Calu3 (cell line): ENCODE measurements at regions not wholly inside any gene's neighbourhood (a gene's known extent, or its start where the extent isn't known, plus 50 kb on each side); places are given as distances from the start of the nearest gene placed in this dataset.

Experiments used
- BruUV-seq: library from RNA; stranded (reverse); fragments of 400-500 nt; replicated peaks from 2 replicates; lab custom pipeline; 2021; lab: Mats Ljungman, UMichigan
- CTCF ChIA-PET: fragments of 300-600 bp; sonication (Branson Sonifier 250); formaldehyde crosslinking; loops from one replicate; lab custom pipeline; 2022; ENCODE audit warnings: antibody characterized with exemption; lab: Charles Lee
- DNase-seq: peaks from one replicate; pipeline ENCODE4 v3.0.0; 2022
- H3K27ac Mint-ChIP-seq: one replicate; pipeline ENCODE4 v1.8.0; 2022; ENCODE audit warnings: mixed read lengths; ENCODE audit not compliant: unreplicated experiment
- H3K27me3 Mint-ChIP-seq: one replicate; pipeline ENCODE4 v1.8.0; 2022; ENCODE audit warnings: mixed read lengths; ENCODE audit not compliant: unreplicated experiment
- H3K36me3 Mint-ChIP-seq: one replicate; pipeline ENCODE4 v1.8.0; 2022; ENCODE audit warnings: mild to moderate bottlenecking, moderate library complexity, mixed read lengths; ENCODE audit not compliant: insufficient read depth, unreplicated experiment
- H3K4me1 Mint-ChIP-seq: one replicate; pipeline ENCODE4 v1.8.0; 2022; ENCODE audit warnings: mild to moderate bottlenecking, low read depth, mixed read lengths; ENCODE audit not compliant: unreplicated experiment
- H3K4me3 Mint-ChIP-seq: one replicate; pipeline ENCODE4 v1.8.0; 2022; ENCODE audit warnings: mild to moderate bottlenecking, low read depth, moderate library complexity, mixed read lengths; ENCODE audit not compliant: unreplicated experiment
- H3K9me3 Mint-ChIP-seq: one replicate; pipeline ENCODE4 v1.8.0; 2022; ENCODE audit warnings: low read depth, mixed read lengths; ENCODE audit not compliant: unreplicated experiment
- intact Hi-C: fragments of 100-400 bp; cut with micrococcal nuclease; formaldehyde crosslinking; loops from one replicate; pipeline ENCODE4 v1.10.0; 2022; ENCODE audit not compliant: unreplicated experiment
- TF ChIP-seq, protein P1 (sequence below): fragments of 200-600 bp; IDR thresholded peaks from one replicate; pipeline ENCODE4 v1.8.0; 2022; ENCODE audit warnings: antibody characterized with exemption; ENCODE audit not compliant: unreplicated experiment

DNA sequence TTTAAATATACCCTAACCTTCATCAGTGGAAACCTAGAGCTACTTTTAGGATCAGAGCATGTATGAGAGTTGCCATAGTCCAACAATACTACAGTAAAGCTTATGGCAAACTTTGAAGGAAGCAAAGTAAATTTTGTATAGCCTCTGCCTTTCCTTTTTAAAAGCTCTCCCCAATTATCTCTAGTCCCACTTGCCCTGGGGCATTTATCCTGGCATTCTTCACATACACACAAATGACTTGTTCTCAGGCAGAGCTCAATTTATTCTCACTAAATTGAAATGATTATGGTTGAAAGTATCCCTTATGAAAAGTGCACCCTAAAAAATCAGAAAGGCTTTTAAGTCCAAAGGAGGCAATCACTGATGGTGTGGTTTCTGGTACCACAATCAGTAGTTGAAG, 94.1 kb upstream of the UFM1 start:
- H3K36me3 Mint-ChIP-seq = no peaks in the 10 kb centered on the region
- no peaks in the 10 kb centered on the region for H3K4me1 Mint-ChIP-seq
- no TSS peak for BruUV-seq
- TF ChIP-seq, protein P1, sequence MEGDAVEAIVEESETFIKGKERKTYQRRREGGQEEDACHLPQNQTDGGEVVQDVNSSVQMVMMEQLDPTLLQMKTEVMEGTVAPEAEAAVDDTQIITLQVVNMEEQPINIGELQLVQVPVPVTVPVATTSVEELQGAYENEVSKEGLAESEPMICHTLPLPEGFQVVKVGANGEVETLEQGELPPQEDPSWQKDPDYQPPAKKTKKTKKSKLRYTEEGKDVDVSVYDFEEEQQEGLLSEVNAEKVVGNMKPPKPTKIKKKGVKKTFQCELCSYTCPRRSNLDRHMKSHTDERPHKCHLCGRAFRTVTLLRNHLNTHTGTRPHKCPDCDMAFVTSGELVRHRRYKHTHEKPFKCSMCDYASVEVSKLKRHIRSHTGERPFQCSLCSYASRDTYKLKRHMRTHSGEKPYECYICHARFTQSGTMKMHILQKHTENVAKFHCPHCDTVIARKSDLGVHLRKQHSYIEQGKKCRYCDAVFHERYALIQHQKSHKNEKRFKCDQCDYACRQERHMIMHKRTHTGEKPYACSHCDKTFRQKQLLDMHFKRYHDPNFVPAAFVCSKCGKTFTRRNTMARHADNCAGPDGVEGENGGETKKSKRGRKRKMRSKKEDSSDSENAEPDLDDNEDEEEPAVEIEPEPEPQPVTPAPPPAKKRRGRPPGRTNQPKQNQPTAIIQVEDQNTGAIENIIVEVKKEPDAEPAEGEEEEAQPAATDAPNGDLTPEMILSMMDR = no peak
- DNase-seq = no peak
- no peaks in the 10 kb centered on the region for H3K9me3 Mint-ChIP-seq
- no peaks in the 10 kb centered on the region for H3K27me3 Mint-ChIP-seq
- CTCF ChIA-PET = no interaction called here
- H3K4me3 Mint-ChIP-seq = no peak overlapping the region
- H3K27ac Mint-ChIP-seq = no peak overlapping the region
- intact Hi-C loops = no loop called here

DNA sequence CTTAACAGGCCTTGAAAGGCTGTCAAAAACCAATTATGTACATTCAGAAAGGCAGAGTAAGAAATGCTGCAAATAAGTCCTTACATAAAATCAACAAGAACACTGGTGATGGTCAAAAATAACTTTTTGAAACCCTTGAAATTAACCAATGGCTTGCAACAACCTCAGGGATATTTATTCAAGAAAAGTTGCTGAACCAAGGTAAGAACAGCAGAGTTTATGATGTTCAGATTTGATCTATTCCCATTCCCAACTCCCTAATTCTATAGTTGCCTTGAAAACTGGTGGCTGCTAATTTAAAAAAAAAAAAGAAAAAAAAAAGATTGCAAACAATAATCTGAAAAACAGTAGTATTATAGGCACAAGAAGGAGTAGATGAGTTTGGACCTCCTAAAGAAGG, 109.8 kb upstream of the UFM1 start:
- Mint-ChIP-seq H3K27ac (no peak overlapping the region), H3K4me3 (no peak overlapping the region), H3K9me3 (no peaks in the 10 kb centered on the region), H3K27me3 (no peaks in the 10 kb centered on the region), H3K4me1 (no peaks in the 10 kb centered on the region), H3K36me3 (no peaks in the 10 kb centered on the region)
- CTCF ChIA-PET = no interaction called here
- no peak for DNase-seq
- TF ChIP-seq, protein P1 = no peak
- BruUV-seq = no TSS peak
- intact Hi-C loops = no loop called here

DNA sequence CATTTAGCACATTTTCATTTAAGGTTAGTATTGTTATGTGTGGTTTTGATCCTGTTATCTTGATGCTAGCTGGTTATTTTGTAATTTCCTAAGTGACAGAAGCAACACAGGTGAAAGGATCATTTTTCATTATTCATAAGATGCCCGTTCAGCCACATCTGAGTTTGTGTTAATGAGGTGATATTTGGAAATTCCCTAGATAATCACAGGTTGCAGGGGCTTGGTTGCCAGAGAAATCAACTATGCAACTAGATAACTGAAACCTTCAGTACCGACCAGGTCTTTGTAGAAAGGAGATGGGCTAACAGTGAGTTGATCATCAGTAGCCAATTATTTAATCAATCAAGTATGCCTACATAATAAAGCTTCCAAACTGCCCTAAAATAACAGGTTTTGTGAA, 121.3 kb upstream of the UFM1 start:
- Mint-ChIP-seq H3K9me3 (no peaks in the 10 kb centered on the region), H3K27me3 (no peaks in the 10 kb centered on the region), H3K4me3 (no peak overlapping the region), H3K36me3 (no peaks in the 10 kb centered on the region), H3K4me1 (no peaks in the 10 kb centered on the region), H3K27ac (no peak overlapping the region)
- intact Hi-C loops = no loop called here
- no peak for DNase-seq
- CTCF ChIA-PET = no interaction called here
- TF ChIP-seq, protein P1 = no peak
- BruUV-seq = no TSS peak

DNA sequence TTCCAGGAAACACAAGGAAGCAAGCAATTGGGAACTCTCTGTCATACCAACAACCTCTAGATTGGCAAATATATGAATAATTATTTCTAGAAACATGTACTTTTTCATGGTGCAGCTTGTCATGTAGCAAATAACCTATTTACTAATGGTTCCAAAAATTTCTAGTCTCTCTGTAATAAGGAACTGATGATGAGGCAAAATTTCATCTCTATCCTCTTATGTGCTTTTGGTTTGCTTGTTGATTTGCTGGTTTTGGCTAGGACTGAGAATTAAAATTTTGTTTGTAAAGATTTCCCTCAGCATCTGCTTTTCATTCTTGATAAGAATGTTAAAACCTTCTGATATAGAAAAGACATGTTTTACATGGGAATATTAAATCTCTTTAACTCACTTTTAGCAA, 123.2 kb upstream of the UFM1 start:
- no TSS peak for BruUV-seq
- no peaks in the 10 kb centered on the region for H3K9me3 Mint-ChIP-seq
- intact Hi-C loops = no loop called here
- no peak overlapping the region for H3K4me3 Mint-ChIP-seq
- H3K4me1 Mint-ChIP-seq = no peaks in the 10 kb centered on the region
- TF ChIP-seq, protein P1 = no peak
- DNase-seq = no peak
- CTCF ChIA-PET = no interaction called here
- H3K27me3 Mint-ChIP-seq = no peaks in the 10 kb centered on the region
- H3K36me3 Mint-ChIP-seq = no peaks in the 10 kb centered on the region
- H3K27ac Mint-ChIP-seq = no peak overlapping the region
